ENCODE measurements at regions not wholly inside any gene's neighbourhood (a gene's known extent, or its start where the extent isn't known, plus 50 kb on each side); places are given as distances from the start of the nearest gene placed in this dataset.
"Not testable (repeated sequence)": the region's sequence is repeated elsewhere in the genome, so short reads cannot be mapped to it uniquely, and the experiment has no call there.

DNA sequence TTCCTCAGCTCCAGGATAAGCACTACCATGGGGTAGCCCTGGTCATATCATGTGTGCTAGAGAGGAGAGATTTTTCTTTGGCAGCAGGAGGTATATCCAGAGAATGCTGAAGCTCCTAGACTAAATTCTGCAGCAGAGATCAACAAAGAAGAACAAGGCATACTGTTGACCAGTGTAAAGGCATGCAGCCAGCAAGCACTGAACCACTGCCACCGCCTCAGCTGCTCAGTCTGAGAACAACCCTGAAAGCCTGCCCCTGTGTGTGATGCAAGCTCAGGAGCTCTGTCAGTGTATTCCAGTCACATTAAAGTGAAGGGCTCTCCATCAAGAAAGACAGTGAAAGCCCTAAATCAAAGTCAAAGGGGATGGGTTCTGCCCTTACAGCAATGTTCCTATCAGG, 439.5 kb upstream of the CD180 start:
- intact Hi-C loops (cut with DNase I): no loop called here
- no peaks in the 10 kb centered on the region for H3K36me3 ChIP-seq (ENCODE audit: control insufficient read depth in 2 of 3, insufficient read depth in 3 of 3, low read length in 3 of 3)
- FAIRE-seq (no peak), DNase-seq (no peak)
- H3K27me3 ChIP-seq (ENCODE audit: control insufficient read depth, insufficient read depth, low read length): no peaks in the 10 kb centered on the region
- no peaks in the 10 kb centered on the region for H3K9me3 ChIP-seq (ENCODE audit: control insufficient read depth in 2 of 3, insufficient read depth in 1 of 3, low read length in 3 of 3)
- H3K4me1 ChIP-seq (ENCODE audit: control insufficient read depth in 2 of 3, insufficient read depth in 2 of 3, low read depth in 1 of 3, low read length in 3 of 3): no peaks in the 10 kb centered on the region
- H3K4me3 ChIP-seq (ENCODE audit: low read length in 3 of 3): no peak overlapping the region
- TF ChIP-seq, protein P1, sequence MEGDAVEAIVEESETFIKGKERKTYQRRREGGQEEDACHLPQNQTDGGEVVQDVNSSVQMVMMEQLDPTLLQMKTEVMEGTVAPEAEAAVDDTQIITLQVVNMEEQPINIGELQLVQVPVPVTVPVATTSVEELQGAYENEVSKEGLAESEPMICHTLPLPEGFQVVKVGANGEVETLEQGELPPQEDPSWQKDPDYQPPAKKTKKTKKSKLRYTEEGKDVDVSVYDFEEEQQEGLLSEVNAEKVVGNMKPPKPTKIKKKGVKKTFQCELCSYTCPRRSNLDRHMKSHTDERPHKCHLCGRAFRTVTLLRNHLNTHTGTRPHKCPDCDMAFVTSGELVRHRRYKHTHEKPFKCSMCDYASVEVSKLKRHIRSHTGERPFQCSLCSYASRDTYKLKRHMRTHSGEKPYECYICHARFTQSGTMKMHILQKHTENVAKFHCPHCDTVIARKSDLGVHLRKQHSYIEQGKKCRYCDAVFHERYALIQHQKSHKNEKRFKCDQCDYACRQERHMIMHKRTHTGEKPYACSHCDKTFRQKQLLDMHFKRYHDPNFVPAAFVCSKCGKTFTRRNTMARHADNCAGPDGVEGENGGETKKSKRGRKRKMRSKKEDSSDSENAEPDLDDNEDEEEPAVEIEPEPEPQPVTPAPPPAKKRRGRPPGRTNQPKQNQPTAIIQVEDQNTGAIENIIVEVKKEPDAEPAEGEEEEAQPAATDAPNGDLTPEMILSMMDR (IDR thresholded peaks at IDR 0.05; ENCODE audit: borderline replicate concordance, extremely low read depth, insufficient read depth): no peak
- no peak overlapping the region for H3K9ac ChIP-seq (ENCODE audit: low read length in 3 of 3)
- H3K27ac ChIP-seq (ENCODE audit: low read depth in 2 of 2, low read length in 2 of 2): no peak overlapping the region

DNA sequence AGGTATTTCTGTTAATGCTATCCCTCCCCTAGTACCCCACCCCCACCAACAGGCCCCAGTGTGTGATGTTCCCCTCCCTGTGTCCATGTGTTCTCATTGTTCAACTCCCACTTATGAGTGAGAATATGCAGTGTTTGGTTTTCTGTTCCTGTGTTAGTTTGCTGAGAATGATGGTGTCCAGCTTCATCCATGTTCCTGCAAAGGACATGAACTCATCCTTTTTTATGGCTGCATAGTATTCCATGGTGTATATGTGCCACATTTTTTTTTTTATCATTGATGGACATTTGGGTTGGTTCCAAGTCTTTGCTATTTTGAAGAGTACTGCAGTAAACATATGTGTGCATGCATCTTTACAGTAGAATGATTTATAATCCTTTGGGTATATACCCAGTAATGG, 430.5 kb upstream of the CD180 start:
- DNase-seq; H3K27ac ChIP-seq (ENCODE audit: low read depth in 2 of 2, low read length in 2 of 2); intact Hi-C loops (cut with DNase I); FAIRE-seq; H3K27me3 ChIP-seq (ENCODE audit: control insufficient read depth, insufficient read depth, low read length); H3K9ac ChIP-seq (ENCODE audit: low read length in 3 of 3); H3K36me3 ChIP-seq (ENCODE audit: control insufficient read depth in 2 of 3, insufficient read depth in 3 of 3, low read length in 3 of 3); H3K9me3 ChIP-seq (ENCODE audit: control insufficient read depth in 2 of 3, insufficient read depth in 1 of 3, low read length in 3 of 3); H3K4me3 ChIP-seq (ENCODE audit: low read length in 3 of 3); H3K4me1 ChIP-seq (ENCODE audit: control insufficient read depth in 2 of 3, insufficient read depth in 2 of 3, low read depth in 1 of 3, low read length in 3 of 3): not testable (repeated sequence)

DNA sequence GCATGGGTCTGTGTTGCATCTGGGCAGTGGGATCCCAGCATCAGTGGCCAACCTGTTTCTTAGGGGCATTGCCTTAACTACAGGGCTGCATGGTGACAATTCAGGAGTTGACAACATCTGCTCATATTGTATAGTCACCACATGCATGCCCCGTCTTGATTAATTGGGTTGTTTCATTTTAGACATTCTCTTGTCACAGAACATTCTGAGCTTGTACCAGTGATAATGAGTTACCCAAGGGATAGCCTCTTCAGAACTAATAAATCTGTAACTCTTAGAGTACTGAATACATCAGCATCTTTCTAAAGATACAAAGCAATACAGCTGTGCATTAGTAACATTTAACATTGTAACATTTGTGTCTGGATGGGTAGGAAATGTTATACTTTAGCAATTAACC, 426.5 kb upstream of the CD180 start:
- Histone ChIP-seq H3K9me3 (ENCODE audit: control insufficient read depth in 2 of 3, insufficient read depth in 1 of 3, low read length in 3 of 3) (no peaks in the 10 kb centered on the region), H3K36me3 (ENCODE audit: control insufficient read depth in 2 of 3, insufficient read depth in 3 of 3, low read length in 3 of 3) (no peaks in the 10 kb centered on the region), H3K9ac (ENCODE audit: low read length in 3 of 3) (no peak overlapping the region), H3K4me3 (ENCODE audit: low read length in 3 of 3) (no peak overlapping the region), H3K27me3 (ENCODE audit: control insufficient read depth, insufficient read depth, low read length) (no peaks in the 10 kb centered on the region), H3K27ac (ENCODE audit: low read depth in 2 of 2, low read length in 2 of 2) (no peak overlapping the region), H3K4me1 (ENCODE audit: control insufficient read depth in 2 of 3, insufficient read depth in 2 of 3, low read depth in 1 of 3, low read length in 3 of 3) (no peaks in the 10 kb centered on the region)
- no peak for DNase-seq
- FAIRE-seq: no peak
- intact Hi-C loops (cut with DNase I): no loop called here
- TF ChIP-seq, protein P1 (IDR thresholded peaks at IDR 0.05; ENCODE audit: borderline replicate concordance, extremely low read depth, insufficient read depth): no peak

DNA sequence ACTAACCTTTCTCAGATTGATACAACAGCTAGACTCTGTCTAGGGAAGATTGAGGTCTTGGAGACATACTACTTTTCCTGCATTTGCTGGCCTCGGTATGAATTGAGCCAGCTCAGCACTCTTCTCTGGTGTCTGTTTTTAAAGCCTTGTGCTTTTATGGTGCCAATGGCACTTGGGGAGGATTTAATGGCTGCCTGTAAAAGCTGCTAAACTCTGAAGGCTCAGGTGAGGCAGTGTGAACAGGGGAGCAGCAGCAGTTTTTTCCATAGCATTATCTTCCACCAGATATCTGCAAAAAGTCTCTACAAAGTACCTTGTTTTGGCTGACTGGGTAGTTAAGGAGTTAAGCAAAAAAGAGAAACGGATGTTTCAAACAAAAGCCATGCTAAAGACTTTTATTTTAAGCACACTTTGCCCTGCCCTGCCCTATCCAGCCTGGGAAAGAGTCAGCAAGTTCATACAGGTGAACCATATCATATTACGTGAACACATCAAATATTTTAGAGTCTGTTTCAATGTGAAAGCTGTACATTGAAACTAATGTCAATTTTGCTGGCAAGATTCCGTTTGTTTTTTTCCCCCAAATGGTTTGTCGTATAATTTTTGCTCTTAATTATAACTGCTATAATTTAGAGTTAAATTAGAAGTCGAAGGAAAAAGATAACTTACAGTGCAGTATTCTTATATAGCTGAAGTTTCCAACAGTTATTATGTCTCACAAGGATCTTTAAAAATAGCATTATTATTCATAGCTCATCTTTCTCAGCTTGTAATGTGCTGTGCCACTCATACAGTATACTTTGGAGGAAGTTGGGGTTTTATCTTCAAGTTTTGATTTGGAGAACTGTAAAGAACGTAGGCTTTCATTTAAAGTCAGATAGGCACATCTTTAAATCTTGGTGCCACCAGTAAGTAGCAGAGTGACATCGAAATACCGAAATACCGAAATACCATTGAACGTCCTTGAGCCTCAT, 424.1 kb upstream of the CD180 start:
- no peak overlapping the region for H3K4me3 ChIP-seq (ENCODE audit: low read length in 3 of 3)
- intact Hi-C loops (cut with DNase I): no loop called here
- no peaks in the 10 kb centered on the region for H3K36me3 ChIP-seq (ENCODE audit: control insufficient read depth in 2 of 3, insufficient read depth in 3 of 3, low read length in 3 of 3)
- no peak overlapping the region for H3K9ac ChIP-seq (ENCODE audit: low read length in 3 of 3)
- H3K27me3 ChIP-seq (ENCODE audit: control insufficient read depth, insufficient read depth, low read length): no peaks in the 10 kb centered on the region
- H3K4me1 ChIP-seq (ENCODE audit: control insufficient read depth in 2 of 3, insufficient read depth in 2 of 3, low read depth in 1 of 3, low read length in 3 of 3): no peaks in the 10 kb centered on the region
- H3K9me3 ChIP-seq (ENCODE audit: control insufficient read depth in 2 of 3, insufficient read depth in 1 of 3, low read length in 3 of 3): no peaks in the 10 kb centered on the region
- no peak for FAIRE-seq
- DNase-seq: peak in 2 of 5 donors; percentile 14 to 15
- TF ChIP-seq, protein P1 (IDR thresholded peaks at IDR 0.05; ENCODE audit: borderline replicate concordance, extremely low read depth, insufficient read depth): no peak
- H3K27ac ChIP-seq (ENCODE audit: low read depth in 2 of 2, low read length in 2 of 2): no peak overlapping the region

Measured in kidney (tissue), 13 donors.